Activated T-cell treated with anti-CD3 and anti-CD28 coated beads, Interleukin-2, amount 50 U/mL, for 72 hours (primary cell): ENCODE measurements at regions not wholly inside any gene's neighbourhood (a gene's known extent, or its start where the extent isn't known, plus 50 kb on each side); places are given as distances from the start of the nearest gene placed in this dataset.

ENCODE experiments used
- ATAC-seq, 2 donors: fragments of 150-1000 bp; cut with Tn5 transposase; replicated peaks in 1 of 2; 2 replicates each; pipeline ENCODE4 v1.10.0; 2021; ENCODE audit warnings: moderate library complexity in 2 of 2, mild to moderate bottlenecking in 1 of 2
- DNase-seq, 2 donors: peaks; one replicate each; pipeline ENCODE4 v3.0.0; 2021 to 2022; ENCODE audit warnings: mixed read lengths in 1 of 2
- H3K27ac Mint-ChIP-seq: one replicate; pipeline ENCODE4 v1.8.0; 2022; ENCODE audit warnings: mild to moderate bottlenecking, moderate library complexity, mixed read lengths
- H3K27me3 Mint-ChIP-seq: one replicate; pipeline ENCODE4 v1.8.0; 2022; ENCODE audit warnings: low read depth, mixed read lengths
- H3K36me3 Mint-ChIP-seq, 2 donors: one replicate each; pipeline ENCODE4 v1.8.0; 2022; ENCODE audit warnings: mixed read lengths in 2 of 2, mild to moderate bottlenecking in 1 of 2; ENCODE audit not compliant: insufficient read depth in 2 of 2
- H3K4me1 Mint-ChIP-seq: one replicate; pipeline ENCODE4 v1.8.0; 2022; ENCODE audit warnings: low read depth, mixed read lengths
- H3K4me3 Mint-ChIP-seq, 2 donors: one replicate each; pipeline ENCODE4 v1.8.0; 2022; ENCODE audit warnings: mild to moderate bottlenecking in 2 of 2, mixed read lengths in 2 of 2, moderate library complexity in 2 of 2
- H3K9me3 Mint-ChIP-seq, 2 donors: one replicate each; pipeline ENCODE4 v1.8.0; 2022; ENCODE audit warnings: mixed read lengths in 2 of 2

GRCh38 chr2:46841621-46842020 is 74.0 kb downstream of the MCFD2 start:
- no peak for DNase-seq
- no peaks in the 10 kb centered on the region for H3K36me3 Mint-ChIP-seq
- H3K27ac Mint-ChIP-seq = no peak overlapping the region
- peaks cover 17% of the 10 kb centered on the region for H3K27me3 Mint-ChIP-seq
- H3K4me1 Mint-ChIP-seq = no peaks in the 10 kb centered on the region
- no peaks in the 10 kb centered on the region for H3K9me3 Mint-ChIP-seq
- ATAC-seq = no peak
- H3K4me3 Mint-ChIP-seq = no peak overlapping the region

DNA sequence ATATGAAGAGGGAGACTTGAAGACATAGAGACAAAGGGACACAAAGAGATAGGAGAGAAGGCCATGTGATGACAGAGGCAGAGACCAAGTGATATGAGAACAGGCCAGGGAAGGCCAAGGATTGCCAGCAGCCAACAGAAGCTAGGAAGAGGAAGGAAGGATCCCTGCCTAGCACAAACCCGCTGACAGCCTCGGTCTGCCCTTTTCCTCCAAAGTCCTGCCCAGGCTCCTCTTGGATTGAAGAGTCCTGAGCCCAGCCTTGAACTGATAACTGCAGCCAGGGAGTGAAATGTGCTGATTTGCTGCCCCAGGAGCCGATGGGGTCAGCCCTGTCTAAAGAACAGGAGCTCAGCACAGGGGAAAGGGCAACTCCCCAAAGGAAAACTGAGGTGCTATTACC is 76.6 kb downstream of the MCFD2 start:
- Mint-ChIP-seq H3K27me3 (no peaks in the 10 kb centered on the region), H3K9me3 (no peaks in the 10 kb centered on the region), H3K4me3 (no peak overlapping the region), H3K4me1 (no peaks in the 10 kb centered on the region), H3K27ac (no peak overlapping the region), H3K36me3 (no peaks in the 10 kb centered on the region)
- no peak for ATAC-seq
- DNase-seq = no peak

GRCh38 chr2:46837704-46838103 is 77.9 kb downstream of the MCFD2 start:
- ATAC-seq (no peak), DNase-seq (no peak)
- Mint-ChIP-seq H3K27me3 (no peaks in the 10 kb centered on the region), H3K27ac (no peak overlapping the region), H3K4me3 (no peak overlapping the region), H3K4me1 (no peaks in the 10 kb centered on the region), H3K9me3 (no peaks in the 10 kb centered on the region), H3K36me3 (no peaks in the 10 kb centered on the region)

- ATAC-seq (no peak), DNase-seq (no peak)
- no peak overlapping the region for H3K27ac Mint-ChIP-seq
- H3K27me3 Mint-ChIP-seq = no peaks in the 10 kb centered on the region
- no peaks in the 10 kb centered on the region for H3K36me3 Mint-ChIP-seq
- no peaks in the 10 kb centered on the region for H3K4me1 Mint-ChIP-seq
- no peaks in the 10 kb centered on the region for H3K9me3 Mint-ChIP-seq
- no peak overlapping the region for H3K4me3 Mint-ChIP-seq
Observed at GRCh38 chr2:46837112-46837454, 78.5 kb downstream of the MCFD2 start.

- H3K27me3 Mint-ChIP-seq = no peaks in the 10 kb centered on the region
- no peak overlapping the region for H3K27ac Mint-ChIP-seq
- no peaks in the 10 kb centered on the region for H3K36me3 Mint-ChIP-seq
- H3K4me1 Mint-ChIP-seq = no peaks in the 10 kb centered on the region
- no peak overlapping the region for H3K4me3 Mint-ChIP-seq
- ATAC-seq (no peak), DNase-seq (no peak)
- no peaks in the 10 kb centered on the region for H3K9me3 Mint-ChIP-seq
Observed at GRCh38 chr2:46836295-46837111, 79.1 kb downstream of the MCFD2 start.

DNA sequence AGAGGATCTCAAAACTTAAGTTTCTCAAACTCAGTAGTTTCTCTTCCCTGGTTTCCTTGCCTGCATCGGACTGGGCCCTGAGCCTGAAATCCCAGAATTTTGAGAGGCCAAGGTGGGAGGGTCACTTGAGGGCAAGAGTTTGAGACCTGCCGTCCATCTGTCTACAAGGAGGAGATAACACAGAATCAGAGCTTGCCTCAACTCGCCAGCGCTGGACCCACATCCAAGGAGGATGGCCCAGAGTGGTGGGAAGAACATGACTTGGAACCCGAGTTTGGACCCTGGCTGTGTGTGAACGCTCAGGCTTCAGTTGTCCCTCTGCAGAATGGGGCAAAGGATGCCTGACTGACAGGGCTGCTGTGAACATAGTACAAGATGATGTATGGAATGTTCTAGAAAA is 80.1 kb downstream of the MCFD2 start:
- H3K27ac Mint-ChIP-seq = no peak overlapping the region
- no peaks in the 10 kb centered on the region for H3K4me1 Mint-ChIP-seq
- H3K9me3 Mint-ChIP-seq = no peaks in the 10 kb centered on the region
- DNase-seq (no peak), ATAC-seq (no peak)
- H3K4me3 Mint-ChIP-seq = no peak overlapping the region
- no peaks in the 10 kb centered on the region for H3K36me3 Mint-ChIP-seq
- no peaks in the 10 kb centered on the region for H3K27me3 Mint-ChIP-seq

GRCh38 chr2:46832543-46832942 is 83.1 kb downstream of the MCFD2 start:
- ATAC-seq = no peak
- Mint-ChIP-seq H3K27me3 (peaks cover 6% of the 10 kb centered on the region), H3K9me3 (peaks cover 0 to 2% of the 10 kb centered on the region in 2 donors)

GRCh38 chr2:46831869-46832265 is 83.7 kb downstream of the MCFD2 start:
- Mint-ChIP-seq H3K9me3 (peaks cover 0 to 2% of the 10 kb centered on the region in 2 donors), H3K4me1 (no peaks in the 10 kb centered on the region), H3K4me3 (no peak overlapping the region), H3K36me3 (no peaks in the 10 kb centered on the region), H3K27me3 (peaks cover 6% of the 10 kb centered on the region), H3K27ac (no peak overlapping the region)
- ATAC-seq = no peak
- no peak for DNase-seq

More at GRCh38 chr2:46832543-46832942, 83.1 kb downstream of the MCFD2 start:
- Mint-ChIP-seq H3K36me3 (no peaks in the 10 kb centered on the region), H3K4me1 (no peaks in the 10 kb centered on the region), H3K4me3 (no peak overlapping the region), H3K27ac (no peak overlapping the region)
- DNase-seq = no peak

DNA sequence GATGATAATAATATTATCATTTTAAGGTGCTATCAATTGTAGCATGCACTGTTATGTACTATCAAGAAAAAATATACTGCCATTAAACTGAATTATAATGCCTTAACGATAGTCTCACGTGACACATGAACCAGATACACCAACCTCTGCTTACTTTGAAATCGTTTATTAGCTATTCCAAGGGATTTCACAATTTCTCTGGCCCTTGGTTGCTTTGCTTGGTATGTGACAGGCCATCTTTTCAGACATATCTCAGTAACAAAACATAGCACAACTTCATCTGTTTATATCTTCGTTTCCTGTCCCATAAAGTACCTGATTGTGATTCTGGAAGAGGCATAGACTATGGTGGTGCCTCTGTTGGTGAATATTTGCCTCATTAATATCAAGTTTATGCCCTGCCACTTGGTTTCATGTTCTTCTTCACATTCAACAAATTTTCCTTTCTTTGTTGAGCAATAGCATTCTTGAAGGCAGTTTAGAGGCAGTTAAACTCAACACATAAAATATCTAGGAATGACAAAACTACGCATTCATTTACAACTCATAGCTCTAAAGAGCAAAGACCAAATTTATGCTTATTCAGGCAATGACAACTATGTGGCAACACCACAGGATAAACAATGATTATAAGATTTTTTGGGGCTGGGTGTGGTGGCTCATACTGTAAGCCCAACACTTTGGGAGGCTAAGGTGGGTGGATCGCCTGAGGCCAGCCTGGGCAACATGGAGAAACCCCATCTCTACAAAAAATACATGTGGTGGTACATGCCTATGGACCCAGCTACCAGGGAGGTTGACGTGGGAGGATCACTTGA is 84.3 kb downstream of the MCFD2 start:
- Mint-ChIP-seq H3K27me3 (peaks cover 6% of the 10 kb centered on the region), H3K4me1 (no peaks in the 10 kb centered on the region), H3K9me3 (peaks cover 0 to 2% of the 10 kb centered on the region in 2 donors), H3K27ac (no peak overlapping the region), H3K4me3 (no peak overlapping the region), H3K36me3 (no peaks in the 10 kb centered on the region)
- no peak for DNase-seq
- no peak for ATAC-seq

- no peaks in the 10 kb centered on the region for H3K4me1 Mint-ChIP-seq
- peaks cover 0 to 2% of the 10 kb centered on the region in 2 donors for H3K9me3 Mint-ChIP-seq
- peaks cover 6% of the 10 kb centered on the region for H3K27me3 Mint-ChIP-seq
- H3K27ac Mint-ChIP-seq = no peak overlapping the region
- ATAC-seq = no peak
- no peaks in the 10 kb centered on the region for H3K36me3 Mint-ChIP-seq
- DNase-seq = no peak
- no peak overlapping the region for H3K4me3 Mint-ChIP-seq
Observed at GRCh38 chr2:46829231-46829995, 86.2 kb downstream of the MCFD2 start.

DNA sequence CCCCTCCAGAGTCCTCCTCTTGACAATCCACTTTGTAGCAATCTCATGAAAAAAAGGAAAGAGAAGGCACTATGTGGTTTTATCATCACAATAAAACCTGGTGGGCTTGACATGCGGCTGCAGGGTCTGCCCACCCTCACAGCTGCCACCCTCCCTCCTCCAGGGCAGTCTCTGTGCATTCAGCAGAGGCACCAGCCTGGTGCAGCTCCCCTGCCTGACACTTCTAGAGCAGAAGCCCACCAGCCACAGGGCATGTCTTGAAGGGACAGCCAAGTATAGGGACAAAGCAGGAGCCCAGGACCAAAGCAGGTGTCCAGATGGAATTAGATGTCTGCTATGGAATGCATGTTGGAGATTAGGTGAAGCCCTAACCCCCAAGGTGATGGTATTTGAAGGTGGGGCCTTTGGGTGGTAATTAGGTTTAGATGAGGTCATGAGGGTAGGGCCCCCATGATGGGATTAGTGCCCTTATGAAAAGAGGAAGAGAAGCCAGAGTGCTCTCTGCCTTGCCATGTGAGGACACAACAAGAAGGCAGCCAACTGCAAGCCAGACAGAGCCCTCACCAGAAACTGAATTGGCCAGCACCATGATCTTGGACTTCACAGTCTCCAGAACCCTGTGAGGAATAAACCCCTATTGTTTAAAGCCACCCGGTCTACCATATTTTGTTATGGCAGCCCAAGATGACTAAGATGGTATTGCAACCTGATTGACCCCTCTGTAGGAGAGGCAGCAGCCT is 86.9 kb downstream of the MCFD2 start:
- DNase-seq (no peak), ATAC-seq (no peak)
- Mint-ChIP-seq H3K36me3 (no peaks in the 10 kb centered on the region), H3K27ac (no peak overlapping the region), H3K4me1 (no peaks in the 10 kb centered on the region), H3K27me3 (peaks cover 6% of the 10 kb centered on the region), H3K9me3 (peaks cover 0 to 2% of the 10 kb centered on the region in 2 donors), H3K4me3 (no peak overlapping the region)

- H3K36me3 Mint-ChIP-seq = no peaks in the 10 kb centered on the region
- H3K4me1 Mint-ChIP-seq = no peaks in the 10 kb centered on the region
- no peak overlapping the region for H3K27ac Mint-ChIP-seq
- H3K9me3 Mint-ChIP-seq = peaks cover 0 to 2% of the 10 kb centered on the region in 2 donors
- no peak for DNase-seq
- ATAC-seq = no peak
- H3K4me3 Mint-ChIP-seq = no peak overlapping the region
- H3K27me3 Mint-ChIP-seq = peaks cover 6% of the 10 kb centered on the region
Observed at GRCh38 chr2:46828135-46828438, 87.5 kb downstream of the MCFD2 start.
